GM23248 (cell line): ENCODE measurements at regions not wholly inside any gene's neighbourhood (a gene's known extent, or its start where the extent isn't known, plus 50 kb on each side); places are given as distances from the start of the nearest gene placed in this dataset.

ENCODE experiments used
- EZH2 ChIP-seq: fragments of 200-600 bp; sonication (generic); IDR thresholded peaks from 2 replicates; pipeline ENCODE4 v1.6.1; 2018; ENCODE audit warnings: antibody characterized with exemption, mild to moderate bottlenecking; ENCODE audit not compliant: insufficient read depth, poor library complexity, severe bottlenecking
- EZH2phosphoT487 ChIP-seq: fragments of 200-600 bp; sonication (generic); IDR thresholded peaks from 2 replicates; pipeline ENCODE4 v1.6.1; 2018; ENCODE audit warnings: antibody characterized with exemption, moderate library complexity, mild to moderate bottlenecking, low read depth; ENCODE audit not compliant: insufficient read depth

- TF ChIP-seq EZH2 (no peak), EZH2phosphoT487 (no peak)
Measured at GRCh38 chr20:12241065-12241464, 323.4 kb downstream of the BTBD3 start.
